ENCODE measurements at regions not wholly inside any gene's neighbourhood (a gene's known extent, or its start where the extent isn't known, plus 50 kb on each side); places are given as distances from the start of the nearest gene placed in this dataset.

DNA sequence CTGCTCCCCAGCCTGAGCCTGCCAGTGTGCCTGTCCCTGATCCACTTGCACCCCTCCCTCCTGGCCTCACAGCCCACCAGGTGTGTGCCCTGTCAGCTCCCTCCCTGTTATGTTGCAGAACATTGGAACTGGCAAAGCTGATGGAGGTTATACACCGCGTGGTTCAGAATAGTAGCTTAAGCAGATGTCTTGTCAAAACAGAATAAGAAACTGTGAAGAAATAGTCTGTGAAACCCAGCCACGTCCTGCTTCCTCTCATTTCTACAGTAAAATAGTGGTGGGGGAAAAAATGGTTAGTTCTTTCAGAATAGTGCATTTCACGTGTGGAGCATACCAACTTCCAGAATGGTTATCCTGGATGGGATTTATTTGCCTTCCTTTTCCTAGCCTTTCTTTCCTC is 161.2 kb upstream of the NAV2 start:
- TF ChIP-seq, protein P1, sequence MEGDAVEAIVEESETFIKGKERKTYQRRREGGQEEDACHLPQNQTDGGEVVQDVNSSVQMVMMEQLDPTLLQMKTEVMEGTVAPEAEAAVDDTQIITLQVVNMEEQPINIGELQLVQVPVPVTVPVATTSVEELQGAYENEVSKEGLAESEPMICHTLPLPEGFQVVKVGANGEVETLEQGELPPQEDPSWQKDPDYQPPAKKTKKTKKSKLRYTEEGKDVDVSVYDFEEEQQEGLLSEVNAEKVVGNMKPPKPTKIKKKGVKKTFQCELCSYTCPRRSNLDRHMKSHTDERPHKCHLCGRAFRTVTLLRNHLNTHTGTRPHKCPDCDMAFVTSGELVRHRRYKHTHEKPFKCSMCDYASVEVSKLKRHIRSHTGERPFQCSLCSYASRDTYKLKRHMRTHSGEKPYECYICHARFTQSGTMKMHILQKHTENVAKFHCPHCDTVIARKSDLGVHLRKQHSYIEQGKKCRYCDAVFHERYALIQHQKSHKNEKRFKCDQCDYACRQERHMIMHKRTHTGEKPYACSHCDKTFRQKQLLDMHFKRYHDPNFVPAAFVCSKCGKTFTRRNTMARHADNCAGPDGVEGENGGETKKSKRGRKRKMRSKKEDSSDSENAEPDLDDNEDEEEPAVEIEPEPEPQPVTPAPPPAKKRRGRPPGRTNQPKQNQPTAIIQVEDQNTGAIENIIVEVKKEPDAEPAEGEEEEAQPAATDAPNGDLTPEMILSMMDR (IDR thresholded peaks at IDR 0.05), result no peak
- no peak for TF ChIP-seq POLR2A (IDR thresholded peaks at IDR 0.05)

Data from esophagus squamous epithelium (tissue), 4 donors.